ENCODE measurements at regions not wholly inside any gene's neighbourhood (a gene's known extent, or its start where the extent isn't known, plus 50 kb on each side); places are given as distances from the start of the nearest gene placed in this dataset.

DNA sequence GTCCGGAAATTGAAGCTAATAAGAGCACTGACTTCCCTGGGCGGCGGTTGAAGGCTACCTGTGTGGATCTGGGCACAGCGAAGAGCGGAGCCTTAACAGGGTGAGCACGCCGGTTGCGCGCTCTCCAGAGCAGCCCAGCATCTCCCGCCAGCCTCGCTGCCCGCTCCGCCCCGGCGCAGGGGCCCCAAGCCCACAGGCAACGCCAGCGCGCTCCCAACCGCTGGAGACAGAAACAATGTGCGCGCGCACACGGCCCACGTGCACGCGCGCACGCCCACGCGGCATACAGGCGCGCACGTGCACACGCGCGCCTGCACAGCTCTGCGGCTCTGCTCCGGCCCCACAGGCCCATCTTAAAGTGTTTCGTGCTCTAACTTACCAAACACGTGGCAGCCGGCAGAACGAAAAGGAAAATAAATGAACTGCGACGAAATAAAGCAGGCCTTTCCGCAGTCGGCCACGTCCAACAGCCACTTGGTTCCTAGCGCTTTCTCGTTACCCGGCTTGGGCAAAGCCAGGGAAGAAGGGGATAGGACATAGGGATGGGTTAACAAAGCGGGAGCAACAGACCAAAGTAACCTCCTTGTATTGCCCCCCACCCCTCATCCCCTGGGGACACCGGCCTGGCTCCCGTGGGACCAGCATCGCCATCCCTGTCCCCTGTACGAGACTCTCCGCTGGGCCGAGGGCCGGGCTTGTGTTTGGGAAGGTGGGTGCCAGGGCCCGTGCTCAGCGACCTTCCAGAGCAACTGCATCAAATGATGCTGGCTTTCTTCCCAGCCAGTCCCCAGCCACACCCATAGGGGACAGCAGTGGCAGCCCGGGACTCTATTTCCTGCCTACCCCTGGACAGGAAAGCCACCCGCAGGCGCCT is 203.7 kb downstream of the ABHD5 start:
- ATAC-seq: peak in 1 of 2 donors; percentile 47
- POLR2A ChIA-PET: no interaction called here

GRCh38 chr3:43895573-43895972 is 204.8 kb downstream of the ABHD5 start:
- H3K4me1 Mint-ChIP-seq: peaks cover 3 to 21% (median 14%) of the 10 kb centered on the region in 4 donors
- peaks cover 31 to 75% (median 53%) of the 10 kb centered on the region in 5 donors for H3K27me3 Mint-ChIP-seq
- H3K9me3 Mint-ChIP-seq: peaks cover 0 to 5% (median 2%) of the 10 kb centered on the region in 9 donors
- POLR2A ChIA-PET: no interaction called here
- peaks cover 0 to 4% (median 2%) of the 10 kb centered on the region in 3 donors for H3K36me3 Mint-ChIP-seq
- H3K27ac Mint-ChIP-seq: no peak overlapping the region
- peak overlapping the region in 7 of 10 donors; percentile 15 to 71 (median 30) for H3K4me3 Mint-ChIP-seq
- ATAC-seq (no peak), DNase-seq (no peak)

More for the DNA sequence above, 203.7 kb downstream of the ABHD5 start:
- no peak for DNase-seq
- Mint-ChIP-seq H3K27ac (no peak overlapping the region), H3K36me3 (no peaks in the 10 kb centered on the region), H3K4me3 (peak overlapping the region; percentile 32 to 82 (median 60)), H3K4me1 (peaks cover 3 to 21% (median 14%) of the 10 kb centered on the region in 4 donors), H3K9me3 (no peaks in the 10 kb centered on the region), H3K27me3 (peaks cover 29 to 81% (median 49%) of the 10 kb centered on the region in 5 donors)

- H3K36me3 Mint-ChIP-seq: peaks cover 0 to 4% (median 2%) of the 10 kb centered on the region in 3 donors
- peaks cover 16 to 67% (median 36%) of the 10 kb centered on the region in 5 donors for H3K27me3 Mint-ChIP-seq
- H3K4me3 Mint-ChIP-seq: no peak overlapping the region
- peaks cover 0 to 3% (median 0%) of the 10 kb centered on the region in 4 donors for H3K4me1 Mint-ChIP-seq
- no peak for ATAC-seq
- no peak for DNase-seq
- no peak overlapping the region for H3K27ac Mint-ChIP-seq
- POLR2A ChIA-PET: no interaction called here
- H3K9me3 Mint-ChIP-seq: peaks cover 0 to 7% (median 2%) of the 10 kb centered on the region in 9 donors
These were observed 211.7 kb downstream of the ABHD5 start for GRCh38 chr3:43902415-43902814.

GRCh38 chr3:43905157-43905556 is 214.4 kb downstream of the ABHD5 start:
- DNase-seq (no peak), ATAC-seq (no peak)
- Mint-ChIP-seq H3K27me3 (peaks cover 7 to 46% (median 19%) of the 10 kb centered on the region in 5 donors), H3K36me3 (peaks cover 0 to 4% (median 2%) of the 10 kb centered on the region in 3 donors), H3K27ac (no peak overlapping the region), H3K9me3 (peaks cover 0 to 7% (median 2%) of the 10 kb centered on the region in 9 donors), H3K4me3 (no peak overlapping the region), H3K4me1 (peaks cover 0 to 5% (median 0%) of the 10 kb centered on the region in 4 donors)
- POLR2A ChIA-PET: no interaction called here

- H3K27ac Mint-ChIP-seq: no peak overlapping the region
- no peaks in the 10 kb centered on the region for H3K36me3 Mint-ChIP-seq
- H3K27me3 Mint-ChIP-seq: peaks cover 3 to 45% (median 11%) of the 10 kb centered on the region in 5 donors
- POLR2A ChIA-PET: no interaction called here
- no peaks in the 10 kb centered on the region for H3K9me3 Mint-ChIP-seq
- H3K4me3 Mint-ChIP-seq: no peak overlapping the region
- DNase-seq (no peak), ATAC-seq (no peak)
- peaks cover 0 to 5% (median 0%) of the 10 kb centered on the region in 4 donors for H3K4me1 Mint-ChIP-seq
These were observed 216.2 kb downstream of the ABHD5 start for GRCh38 chr3:43906849-43907507.

DNA sequence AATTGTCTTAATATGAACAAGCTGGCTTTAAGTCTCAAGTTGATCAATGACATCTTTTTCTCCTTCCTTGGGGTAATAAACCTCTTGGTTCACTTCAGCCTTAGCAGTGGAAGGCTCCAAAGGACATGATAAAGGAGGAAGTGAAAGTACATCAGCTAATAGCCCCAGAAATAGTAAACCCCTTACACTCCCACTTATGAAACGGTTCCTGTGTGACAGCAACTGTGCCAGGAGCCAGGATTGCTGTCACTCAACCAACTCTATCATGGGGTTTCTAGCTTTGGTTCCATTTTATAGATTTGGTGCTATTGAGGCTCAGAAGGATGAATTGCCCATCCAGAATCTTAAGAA is 216.7 kb downstream of the ABHD5 start:
- Mint-ChIP-seq H3K27me3 (peaks cover 3 to 40% (median 9%) of the 10 kb centered on the region in 5 donors), H3K4me1 (peaks cover 0 to 5% (median 0%) of the 10 kb centered on the region in 4 donors), H3K9me3 (no peaks in the 10 kb centered on the region), H3K4me3 (no peak overlapping the region), H3K36me3 (no peaks in the 10 kb centered on the region), H3K27ac (peak overlapping the region in 1 of 10 donors; percentile 44)
- no peak for ATAC-seq
- POLR2A ChIA-PET: no interaction called here
- DNase-seq: no peak

DNA sequence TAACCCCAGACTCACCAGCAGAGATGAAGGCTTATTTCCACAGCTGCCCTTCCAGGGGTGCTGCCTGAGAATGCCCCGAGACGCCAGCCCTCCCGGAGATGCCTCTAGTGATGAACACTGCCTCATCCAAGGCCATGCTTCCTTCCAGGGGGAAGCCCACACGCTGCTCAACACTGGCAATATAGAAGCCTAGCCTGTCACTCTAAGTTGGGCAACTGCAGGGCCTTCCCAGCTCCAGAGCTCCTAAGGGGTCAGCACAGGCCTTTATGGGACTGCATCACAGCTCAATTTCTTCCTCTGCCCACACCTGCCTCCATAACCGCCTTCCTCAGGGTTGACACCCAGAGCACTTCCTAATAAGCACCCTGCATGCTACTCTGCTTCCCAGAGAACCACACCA is 217.7 kb downstream of the ABHD5 start:
- POLR2A ChIA-PET: no interaction called here
- ATAC-seq: no peak
- DNase-seq: no peak
- Mint-ChIP-seq H3K36me3 (no peaks in the 10 kb centered on the region), H3K9me3 (no peaks in the 10 kb centered on the region), H3K4me3 (no peak overlapping the region), H3K4me1 (peaks cover 0 to 5% (median 0%) of the 10 kb centered on the region in 4 donors), H3K27ac (no peak overlapping the region), H3K27me3 (peaks cover 3 to 31% (median 9%) of the 10 kb centered on the region in 5 donors)

- H3K9me3 Mint-ChIP-seq: no peaks in the 10 kb centered on the region
- ATAC-seq (no peak), DNase-seq (no peak)
- H3K27me3 Mint-ChIP-seq: peaks cover 0 to 24% (median 9%) of the 10 kb centered on the region in 5 donors
- H3K4me1 Mint-ChIP-seq: peaks cover 0 to 5% (median 0%) of the 10 kb centered on the region in 4 donors
- no peak overlapping the region for H3K4me3 Mint-ChIP-seq
- no peaks in the 10 kb centered on the region for H3K36me3 Mint-ChIP-seq
- H3K27ac Mint-ChIP-seq: no peak overlapping the region
- POLR2A ChIA-PET: no interaction called here
These were observed 218.4 kb downstream of the ABHD5 start for GRCh38 chr3:43909149-43909548.

- Mint-ChIP-seq H3K27ac (no peak overlapping the region), H3K27me3 (peaks cover 0 to 19% (median 6%) of the 10 kb centered on the region in 5 donors), H3K36me3 (no peaks in the 10 kb centered on the region), H3K4me1 (peaks cover 0 to 5% (median 0%) of the 10 kb centered on the region in 4 donors), H3K9me3 (no peaks in the 10 kb centered on the region), H3K4me3 (no peak overlapping the region)
- POLR2A ChIA-PET: no interaction called here
- ATAC-seq: no peak
- DNase-seq: no peak
These were observed 220.0 kb downstream of the ABHD5 start for GRCh38 chr3:43910750-43911149.

DNA sequence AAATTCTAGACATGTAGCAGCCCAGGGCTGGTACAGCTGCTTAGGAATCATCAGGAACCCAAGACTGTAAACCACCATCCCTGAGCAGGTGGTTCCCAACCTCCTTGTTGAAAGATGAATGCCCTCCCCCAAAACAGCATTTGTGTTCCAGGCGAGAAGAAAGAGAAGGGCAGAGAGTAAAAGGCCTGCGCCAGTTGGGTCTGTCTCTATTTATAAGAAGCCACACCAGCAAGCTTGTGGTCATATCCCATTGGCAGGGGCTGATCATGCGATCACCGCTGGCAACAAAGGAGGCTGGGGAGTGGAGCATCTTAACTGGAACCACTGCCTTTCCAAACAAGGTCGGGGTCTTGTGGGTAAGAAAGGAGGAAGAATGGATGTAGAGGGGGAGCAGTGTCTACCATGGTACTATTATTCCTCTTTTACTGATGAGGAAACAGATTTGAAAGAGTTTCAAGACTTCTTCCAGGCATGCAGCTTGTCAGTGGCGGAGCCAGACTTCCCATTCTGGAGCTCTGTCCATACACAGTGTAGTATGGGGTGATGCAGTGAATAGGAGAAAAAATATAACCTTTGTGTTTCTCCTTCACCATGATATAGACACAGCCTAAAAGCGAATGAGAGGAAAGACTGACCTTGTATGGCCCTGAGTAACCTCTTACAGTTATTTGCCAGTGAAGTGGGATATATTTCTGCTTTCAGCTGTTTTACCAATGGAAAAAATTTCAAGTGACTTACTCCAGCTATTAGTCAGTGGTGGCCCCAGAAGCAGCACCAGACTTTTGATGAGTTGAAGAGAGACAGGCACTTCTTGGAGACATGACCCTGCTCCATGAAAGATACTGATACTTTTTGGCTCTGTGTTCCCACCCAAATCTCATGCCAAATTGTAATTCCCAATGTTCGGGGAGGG is 222.6 kb downstream of the ABHD5 start:
- H3K9me3 Mint-ChIP-seq: peaks cover 0 to 13% (median 0%) of the 10 kb centered on the region in 9 donors
- H3K36me3 Mint-ChIP-seq: no peaks in the 10 kb centered on the region
- POLR2A ChIA-PET: no interaction called here
- H3K4me1 Mint-ChIP-seq: no peaks in the 10 kb centered on the region
- H3K27ac Mint-ChIP-seq: no peak overlapping the region
- peaks cover 0 to 15% (median 2%) of the 10 kb centered on the region in 5 donors for H3K27me3 Mint-ChIP-seq
- ATAC-seq (no peak), DNase-seq (no peak)
- H3K4me3 Mint-ChIP-seq: no peak overlapping the region

DNA sequence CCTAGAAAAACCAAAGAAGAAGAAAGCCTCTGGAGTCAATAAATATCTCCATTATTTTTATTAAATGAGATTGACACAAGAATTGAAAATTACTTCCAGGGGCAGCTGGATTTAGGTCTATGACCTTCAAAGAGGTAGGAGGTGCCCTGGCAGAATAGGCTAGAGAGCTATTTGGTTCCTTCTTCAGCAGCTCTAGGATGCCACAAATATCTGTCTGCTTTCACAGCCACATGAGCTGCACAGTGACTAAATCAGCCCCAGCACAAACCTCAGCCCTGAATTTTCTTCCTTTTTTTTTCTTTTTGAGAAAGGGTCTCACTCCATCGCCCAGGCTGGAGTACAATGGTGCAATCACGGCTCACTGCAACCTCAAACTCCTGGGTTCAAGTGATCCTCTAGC is 223.5 kb downstream of the ABHD5 start:
- Mint-ChIP-seq H3K36me3 (no peaks in the 10 kb centered on the region), H3K9me3 (peaks cover 0 to 13% (median 0%) of the 10 kb centered on the region in 9 donors), H3K4me3 (no peak overlapping the region), H3K27ac (no peak overlapping the region), H3K27me3 (peaks cover 0 to 15% (median 2%) of the 10 kb centered on the region in 5 donors), H3K4me1 (no peaks in the 10 kb centered on the region)
- POLR2A ChIA-PET: no interaction called here
- ATAC-seq (no peak), DNase-seq (no peak)

GRCh38 chr3:43915546-43915945 is 224.8 kb downstream of the ABHD5 start:
- ATAC-seq (no peak), DNase-seq (no peak)
- POLR2A ChIA-PET: no interaction called here
- Mint-ChIP-seq H3K36me3 (peaks cover 0 to 2% (median 0%) of the 10 kb centered on the region in 3 donors), H3K27ac (peak overlapping the region in 1 of 10 donors; percentile 12), H3K4me1 (no peaks in the 10 kb centered on the region), H3K4me3 (no peak overlapping the region), H3K9me3 (peaks cover 0 to 17% (median 0%) of the 10 kb centered on the region in 9 donors), H3K27me3 (peaks cover 6 to 20% (median 8%) of the 10 kb centered on the region in 5 donors)
